Neuron (in vitro differentiated cells): ENCODE measurements at regions not wholly inside any gene's neighbourhood (a gene's known extent, or its start where the extent isn't known, plus 50 kb on each side); places are given as distances from the start of the nearest gene placed in this dataset.

Experiments
- H2AFZ ChIP-seq: one replicate; pipeline ENCODE4 v1.6.1; 2013; ENCODE audit warnings: low read depth, mild to moderate bottlenecking, inconsistent platforms, low read length, moderate library complexity
- H3K27me3 ChIP-seq: one replicate; pipeline ENCODE4 v1.6.1; 2013; ENCODE audit warnings: low read length; ENCODE audit not compliant: insufficient read depth
- H3K36me3 ChIP-seq: one replicate; pipeline ENCODE4 v1.6.1; 2013; ENCODE audit warnings: low read length; ENCODE audit not compliant: insufficient read depth
- H3K4me1 ChIP-seq: one replicate; pipeline ENCODE4 v1.6.1; 2013; ENCODE audit warnings: low read length; ENCODE audit not compliant: insufficient read depth
- H3K4me3 ChIP-seq: 2 replicates; pipeline ENCODE4 v1.5.1; 2013; ENCODE audit warnings: mild to moderate bottlenecking, low read length, moderate library complexity
- H3K9me3 ChIP-seq: one replicate; pipeline ENCODE4 v1.6.1; 2013; ENCODE audit warnings: low read length

- Histone ChIP-seq H3K36me3 (no peaks in the 10 kb centered on the region), H2AFZ (no peak overlapping the region), H3K4me3 (no peak overlapping the region), H3K9me3 (no peaks in the 10 kb centered on the region), H3K27me3 (no peaks in the 10 kb centered on the region), H3K4me1 (no peaks in the 10 kb centered on the region)
Measured at GRCh38 chr1:80402625-80403024, 1396.1 kb upstream of the ADGRL4 start.

GRCh38 chr1:80401757-80402156, 1395.2 kb upstream of the ADGRL4 start:
- H3K9me3 ChIP-seq = no peaks in the 10 kb centered on the region
- no peak overlapping the region for H3K4me3 ChIP-seq
- no peaks in the 10 kb centered on the region for H3K4me1 ChIP-seq
- no peaks in the 10 kb centered on the region for H3K36me3 ChIP-seq
- H3K27me3 ChIP-seq = no peaks in the 10 kb centered on the region
- H2AFZ ChIP-seq = no peak overlapping the region

DNA sequence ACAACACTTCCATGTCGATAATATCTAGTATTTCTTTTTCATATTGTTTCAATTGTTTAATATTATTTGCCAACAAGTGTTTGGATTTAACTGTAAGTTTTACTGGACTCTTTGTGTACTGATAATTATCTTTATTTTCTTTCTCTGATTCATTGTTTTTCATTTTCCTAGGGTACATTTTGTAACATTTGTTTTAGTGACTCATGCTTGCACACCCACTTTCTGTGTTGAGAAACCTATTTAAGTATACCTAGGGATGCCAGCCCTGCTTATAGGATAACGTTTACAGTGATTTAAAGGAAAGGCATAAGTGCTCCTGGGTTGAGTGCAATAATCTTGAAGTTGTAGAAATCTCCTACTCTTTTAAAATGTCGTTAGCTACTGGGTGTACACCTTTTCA, 1386.0 kb upstream of the ADGRL4 start:
- Histone ChIP-seq H3K4me1 (peaks cover 6% of the 10 kb centered on the region), H3K27me3 (no peaks in the 10 kb centered on the region)

DNA sequence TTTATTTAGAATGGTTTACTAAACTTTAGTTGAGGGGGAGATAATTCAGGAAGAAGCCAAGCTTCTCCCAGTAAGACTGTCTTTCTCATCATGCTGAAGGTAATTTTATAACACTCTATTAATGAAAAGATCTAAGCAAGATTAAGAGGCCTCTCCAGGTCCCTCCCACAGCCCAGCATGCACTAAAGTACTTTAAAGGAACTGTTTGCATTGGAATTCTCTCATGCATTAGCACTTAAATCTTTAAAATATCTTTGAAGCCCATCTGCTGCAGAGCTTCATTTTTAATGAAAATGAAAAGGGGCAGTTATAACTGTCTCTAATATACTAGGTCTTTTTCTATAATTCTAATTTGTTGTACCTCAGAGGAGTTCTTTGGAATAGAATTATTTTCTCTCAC, 1379.1 kb upstream of the ADGRL4 start:
- Histone ChIP-seq H3K4me1 (peaks cover 6% of the 10 kb centered on the region), H3K9me3 (no peaks in the 10 kb centered on the region), H3K27me3 (no peaks in the 10 kb centered on the region), H3K36me3 (no peaks in the 10 kb centered on the region), H3K4me3 (no peak overlapping the region), H2AFZ (no peak overlapping the region)

More for the DNA sequence above, 1386.0 kb upstream of the ADGRL4 start:
- Histone ChIP-seq H3K4me3 (no peak overlapping the region), H2AFZ (no peak overlapping the region), H3K36me3 (no peaks in the 10 kb centered on the region), H3K9me3 (no peaks in the 10 kb centered on the region)

- Histone ChIP-seq H3K4me1 (peaks cover 6% of the 10 kb centered on the region), H3K36me3 (no peaks in the 10 kb centered on the region)
Measured at GRCh38 chr1:80384959-80385358, 1378.4 kb upstream of the ADGRL4 start.

DNA sequence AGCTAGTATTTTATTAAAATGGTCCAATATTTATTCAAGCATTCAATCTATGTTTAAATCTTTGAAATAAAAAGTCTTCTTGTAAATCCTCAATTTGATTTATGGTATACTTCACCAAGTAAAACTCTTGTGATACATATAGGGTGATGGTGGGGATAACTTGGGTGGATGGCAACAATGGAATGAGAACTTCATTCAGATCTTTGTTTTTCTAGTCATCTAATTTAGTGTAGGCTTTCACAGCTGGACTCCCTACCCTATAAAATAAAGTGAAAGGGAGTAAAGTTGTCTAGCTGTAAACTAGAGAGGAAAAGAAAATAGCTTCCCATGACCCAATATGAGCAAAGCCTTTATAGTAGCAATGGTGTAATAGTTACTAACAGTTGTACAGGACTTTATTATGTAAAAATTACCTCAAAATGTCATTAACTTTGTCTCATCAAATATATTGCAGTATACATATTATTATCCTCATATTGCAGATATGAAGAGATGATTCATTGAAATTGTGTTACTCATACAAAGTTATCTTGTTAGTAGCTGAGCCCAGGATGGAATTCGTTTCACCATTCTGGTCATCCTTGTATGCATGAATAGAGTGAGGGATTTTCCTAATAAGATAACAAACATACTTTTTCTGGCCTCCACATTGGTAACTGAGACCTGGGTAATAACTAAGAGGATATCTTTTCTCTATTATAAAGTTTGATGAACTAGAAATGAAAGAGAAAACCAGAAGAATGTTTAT, 1377.7 kb upstream of the ADGRL4 start:
- H3K9me3 ChIP-seq = no peaks in the 10 kb centered on the region
- peaks cover 6% of the 10 kb centered on the region for H3K4me1 ChIP-seq
- H2AFZ ChIP-seq = no peak overlapping the region
- H3K4me3 ChIP-seq = no peak overlapping the region
- no peaks in the 10 kb centered on the region for H3K36me3 ChIP-seq
- H3K27me3 ChIP-seq = no peaks in the 10 kb centered on the region

More at GRCh38 chr1:80384959-80385358, 1378.4 kb upstream of the ADGRL4 start:
- Histone ChIP-seq H3K27me3 (no peaks in the 10 kb centered on the region), H3K4me3 (no peak overlapping the region), H3K9me3 (no peaks in the 10 kb centered on the region), H2AFZ (no peak overlapping the region)

- no peaks in the 10 kb centered on the region for H3K27me3 ChIP-seq
Measured at GRCh38 chr1:80375662-80376061, 1369.1 kb upstream of the ADGRL4 start.

GRCh38 chr1:80375109-80375508, 1368.6 kb upstream of the ADGRL4 start:
- no peak overlapping the region for H3K4me3 ChIP-seq
- no peak overlapping the region for H2AFZ ChIP-seq
- no peaks in the 10 kb centered on the region for H3K36me3 ChIP-seq
- no peaks in the 10 kb centered on the region for H3K4me1 ChIP-seq
- no peaks in the 10 kb centered on the region for H3K9me3 ChIP-seq
- no peaks in the 10 kb centered on the region for H3K27me3 ChIP-seq

More at GRCh38 chr1:80375662-80376061, 1369.1 kb upstream of the ADGRL4 start:
- H2AFZ ChIP-seq = no peak overlapping the region
- H3K36me3 ChIP-seq = no peaks in the 10 kb centered on the region
- no peaks in the 10 kb centered on the region for H3K4me1 ChIP-seq
- no peaks in the 10 kb centered on the region for H3K9me3 ChIP-seq
- no peak overlapping the region for H3K4me3 ChIP-seq

GRCh38 chr1:80369780-80370179, 1363.2 kb upstream of the ADGRL4 start:
- H3K27me3 ChIP-seq = no peaks in the 10 kb centered on the region
- no peaks in the 10 kb centered on the region for H3K9me3 ChIP-seq
- H3K4me1 ChIP-seq = no peaks in the 10 kb centered on the region
- H3K36me3 ChIP-seq = no peaks in the 10 kb centered on the region
- H2AFZ ChIP-seq = no peak overlapping the region
- H3K4me3 ChIP-seq = no peak overlapping the region

DNA sequence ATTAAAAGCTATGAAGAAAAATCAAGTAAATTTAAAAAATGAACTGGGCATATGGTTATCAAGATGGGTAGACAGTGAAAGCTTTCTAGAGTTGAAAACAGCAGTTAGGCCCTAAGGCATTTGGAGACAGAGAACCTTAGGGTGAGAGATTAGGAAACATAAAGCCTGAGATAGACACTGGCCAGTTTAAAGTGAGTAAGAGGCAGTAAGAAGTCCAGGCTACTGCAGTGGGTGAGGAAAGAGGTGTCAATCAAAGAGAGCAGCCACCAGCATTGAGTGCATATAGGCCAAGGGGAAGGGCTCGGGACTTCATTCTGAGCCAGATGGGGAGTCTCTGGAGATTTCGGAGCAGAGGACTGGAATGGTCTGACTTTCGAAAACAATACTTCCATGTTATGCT, 1360.5 kb upstream of the ADGRL4 start:
- no peaks in the 10 kb centered on the region for H3K4me1 ChIP-seq
- no peak overlapping the region for H2AFZ ChIP-seq
- no peaks in the 10 kb centered on the region for H3K36me3 ChIP-seq
- H3K27me3 ChIP-seq = no peaks in the 10 kb centered on the region
- no peak overlapping the region for H3K4me3 ChIP-seq
- H3K9me3 ChIP-seq = no peaks in the 10 kb centered on the region

GRCh38 chr1:80365359-80366021, 1359.0 kb upstream of the ADGRL4 start:
- no peaks in the 10 kb centered on the region for H3K27me3 ChIP-seq
- H3K4me1 ChIP-seq = no peaks in the 10 kb centered on the region
- no peaks in the 10 kb centered on the region for H3K36me3 ChIP-seq

GRCh38 chr1:80363689-80364475, 1357.4 kb upstream of the ADGRL4 start:
- no peak overlapping the region for H3K4me3 ChIP-seq
- H3K4me1 ChIP-seq = no peaks in the 10 kb centered on the region
- H3K36me3 ChIP-seq = no peaks in the 10 kb centered on the region
- no peak overlapping the region for H2AFZ ChIP-seq
- H3K9me3 ChIP-seq = no peaks in the 10 kb centered on the region
- H3K27me3 ChIP-seq = no peaks in the 10 kb centered on the region

More at GRCh38 chr1:80365359-80366021, 1359.0 kb upstream of the ADGRL4 start:
- Histone ChIP-seq H3K9me3 (no peaks in the 10 kb centered on the region), H3K4me3 (no peak overlapping the region), H2AFZ (no peak overlapping the region)

- H3K9me3 ChIP-seq = no peaks in the 10 kb centered on the region
- H3K27me3 ChIP-seq = no peaks in the 10 kb centered on the region
- H3K4me3 ChIP-seq = no peak overlapping the region
- H3K4me1 ChIP-seq = no peaks in the 10 kb centered on the region
- H3K36me3 ChIP-seq = no peaks in the 10 kb centered on the region
- H2AFZ ChIP-seq = no peak overlapping the region
Measured at GRCh38 chr1:80359666-80360065, 1353.1 kb upstream of the ADGRL4 start.
